ENCODE measurements at regions not wholly inside any gene's neighbourhood (a gene's known extent, or its start where the extent isn't known, plus 50 kb on each side); places are given as distances from the start of the nearest gene placed in this dataset.

GRCh38 chr3:59549962-59550361 lies 500.1 kb upstream of the CFAP20DC start:
- TF ChIP-seq, protein P1, sequence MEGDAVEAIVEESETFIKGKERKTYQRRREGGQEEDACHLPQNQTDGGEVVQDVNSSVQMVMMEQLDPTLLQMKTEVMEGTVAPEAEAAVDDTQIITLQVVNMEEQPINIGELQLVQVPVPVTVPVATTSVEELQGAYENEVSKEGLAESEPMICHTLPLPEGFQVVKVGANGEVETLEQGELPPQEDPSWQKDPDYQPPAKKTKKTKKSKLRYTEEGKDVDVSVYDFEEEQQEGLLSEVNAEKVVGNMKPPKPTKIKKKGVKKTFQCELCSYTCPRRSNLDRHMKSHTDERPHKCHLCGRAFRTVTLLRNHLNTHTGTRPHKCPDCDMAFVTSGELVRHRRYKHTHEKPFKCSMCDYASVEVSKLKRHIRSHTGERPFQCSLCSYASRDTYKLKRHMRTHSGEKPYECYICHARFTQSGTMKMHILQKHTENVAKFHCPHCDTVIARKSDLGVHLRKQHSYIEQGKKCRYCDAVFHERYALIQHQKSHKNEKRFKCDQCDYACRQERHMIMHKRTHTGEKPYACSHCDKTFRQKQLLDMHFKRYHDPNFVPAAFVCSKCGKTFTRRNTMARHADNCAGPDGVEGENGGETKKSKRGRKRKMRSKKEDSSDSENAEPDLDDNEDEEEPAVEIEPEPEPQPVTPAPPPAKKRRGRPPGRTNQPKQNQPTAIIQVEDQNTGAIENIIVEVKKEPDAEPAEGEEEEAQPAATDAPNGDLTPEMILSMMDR (conservative IDR thresholded peaks at IDR 0.05; ENCODE audit: low read depth in 2 of 2) = no peak
- no peak for TF ChIP-seq POLR2AphosphoS5 (IDR thresholded peaks at IDR 0.05; ENCODE audit: low read depth)
